Right cardiac atrium (tissue), 5 donors: ENCODE measurements at regions not wholly inside any gene's neighbourhood (a gene's known extent, or its start where the extent isn't known, plus 50 kb on each side); places are given as distances from the start of the nearest gene placed in this dataset.

Source experiments
- ATAC-seq, 2 donors: fragments of 200-7000 bp; cut with Tn5 transposase; one replicate each; pipeline versions ENCODE4 v1.8.0 to v1.9.1; 2020; ENCODE audit warnings: moderate library complexity in 2 of 2, mild to moderate bottlenecking in 1 of 2
- DNase-seq, 3 donors: peaks; one replicate each; pipeline ENCODE4 v3.0.0-alpha.2; 2020
- H3K27ac ChIP-seq: one replicate; pipeline ENCODE4 v1.5.1; 2013; ENCODE audit warnings: mild to moderate bottlenecking, low read length, control low read depth, moderate library complexity
- H3K27me3 ChIP-seq: one replicate; pipeline ENCODE4 v1.6.1; 2013; ENCODE audit not compliant: control insufficient read depth, insufficient read depth
- H3K4me1 ChIP-seq: one replicate; pipeline ENCODE4 v1.6.1; 2013; ENCODE audit warnings: low read length; ENCODE audit not compliant: control insufficient read depth, insufficient read depth
- H3K4me3 ChIP-seq: one replicate; pipeline ENCODE4 v1.5.1; 2013; ENCODE audit warnings: low read length, control low read depth
- H3K9me3 ChIP-seq: one replicate; pipeline ENCODE4 v1.6.1; 2013; ENCODE audit warnings: low read length; ENCODE audit not compliant: control insufficient read depth
- WGBS: extraction: QIAGEN DNeasy Blood & Tissue Kit; methylation state at CpG from one replicate; pipeline ENCODE4 v1.1.7; 2013; 5-methylcytosine and 5-hydroxymethylcytosine counted together
- intact Hi-C, 4 donors: fragments of 100-400 bp; cut with DNase I; formaldehyde crosslinking; loops; one replicate each; pipeline versions ENCODE4 v1.11.0 to v1.14.0; 2022 to 2023
- donor health status: healthy with polysubstance abuse.
- donor health status: DM: no; HTN: yes; CAD: no.
- donor health status: DM: no; HTN: no; CAD: no.
- donor health status: DM: no; HTN: yes; CAD: no; lungs with severe emphysema.
- donor health status: DM: yes; HTN: yes; CAD: no.

- DNase-seq (no peak), ATAC-seq (no peak)
- WGBS = 43% methylated on average over 13 of the region's 13 CpGs
Measured at GRCh38 chr4:129167640-129168260, 71.8 kb downstream of the C4orf33 start.

GRCh38 chr4:129172181-129172580 is 76.2 kb downstream of the C4orf33 start:
- intact Hi-C loops = no loop called here
- Histone ChIP-seq H3K4me1 (no peaks in the 10 kb centered on the region), H3K27ac (no peak overlapping the region), H3K4me3 (no peak overlapping the region), H3K9me3 (no peaks in the 10 kb centered on the region), H3K27me3 (no peaks in the 10 kb centered on the region)
- no peak for ATAC-seq
- DNase-seq = no peak

More at GRCh38 chr4:129167640-129168260, 71.8 kb downstream of the C4orf33 start:
- H3K4me1 ChIP-seq = no peaks in the 10 kb centered on the region
- H3K27me3 ChIP-seq = no peaks in the 10 kb centered on the region
- no peak overlapping the region for H3K4me3 ChIP-seq
- intact Hi-C loops = no loop called here
- no peak overlapping the region for H3K27ac ChIP-seq
- H3K9me3 ChIP-seq = no peaks in the 10 kb centered on the region

GRCh38 chr4:129176864-129177263 is 80.9 kb downstream of the C4orf33 start:
- ATAC-seq (no peak), DNase-seq (no peak)
- WGBS = 92% methylated on average over 1 of the region's 1 CpG
- Histone ChIP-seq H3K27me3 (no peaks in the 10 kb centered on the region), H3K4me3 (no peak overlapping the region), H3K27ac (no peak overlapping the region), H3K9me3 (no peaks in the 10 kb centered on the region), H3K4me1 (no peaks in the 10 kb centered on the region)
- intact Hi-C loops = no loop called here

- intact Hi-C loops = no loop called here
- no peak overlapping the region for H3K27ac ChIP-seq
- WGBS = 85% methylated on average over 2 of the region's 2 CpGs
- no peak for ATAC-seq
- H3K9me3 ChIP-seq = no peaks in the 10 kb centered on the region
- H3K4me1 ChIP-seq = no peaks in the 10 kb centered on the region
- no peaks in the 10 kb centered on the region for H3K27me3 ChIP-seq
- DNase-seq = no peak
- no peak overlapping the region for H3K4me3 ChIP-seq
Measured at GRCh38 chr4:129179276-129179675, 83.3 kb downstream of the C4orf33 start.

GRCh38 chr4:129189630-129190029 is 93.7 kb downstream of the C4orf33 start:
- no peak for DNase-seq
- H3K4me3 ChIP-seq = no peak overlapping the region
- H3K27ac ChIP-seq = no peak overlapping the region
- ATAC-seq = no peak
- intact Hi-C loops = no loop called here
- no peaks in the 10 kb centered on the region for H3K4me1 ChIP-seq
- no peaks in the 10 kb centered on the region for H3K27me3 ChIP-seq
- no peaks in the 10 kb centered on the region for H3K9me3 ChIP-seq
- WGBS = 74% methylated on average over 4 of the region's 4 CpGs

- no peak for ATAC-seq
Measured at GRCh38 chr4:129193357-129194100, 97.6 kb downstream of the C4orf33 start.

GRCh38 chr4:129208481-129208880 is 112.5 kb downstream of the C4orf33 start:
- DNase-seq (no peak), ATAC-seq (no peak)
- Histone ChIP-seq H3K27ac (no peak overlapping the region), H3K9me3 (no peaks in the 10 kb centered on the region), H3K4me3 (no peak overlapping the region), H3K27me3 (peaks cover 2% of the 10 kb centered on the region), H3K4me1 (no peaks in the 10 kb centered on the region)
- intact Hi-C loops = no loop called here
- 62% methylated on average over 3 of the region's 3 CpGs for WGBS

More at GRCh38 chr4:129193357-129194100, 97.6 kb downstream of the C4orf33 start:
- H3K4me3 ChIP-seq = no peak overlapping the region
- intact Hi-C loops = no loop called here
- H3K4me1 ChIP-seq = no peaks in the 10 kb centered on the region
- 74% methylated on average over 3 of the region's 3 CpGs for WGBS
- no peak overlapping the region for H3K27ac ChIP-seq
- DNase-seq = no peak
- H3K9me3 ChIP-seq = no peaks in the 10 kb centered on the region
- H3K27me3 ChIP-seq = no peaks in the 10 kb centered on the region

GRCh38 chr4:129213692-129214091 is 117.7 kb downstream of the C4orf33 start:
- intact Hi-C loops = no loop called here
- ATAC-seq (peak in 1 of 2 donors; percentile 81), DNase-seq (no peak)
- 41% methylated on average over 1 of the region's 1 CpG for WGBS
- no peak overlapping the region for H3K4me3 ChIP-seq
- no peak overlapping the region for H3K27ac ChIP-seq
- H3K4me1 ChIP-seq = no peaks in the 10 kb centered on the region
- H3K9me3 ChIP-seq = no peaks in the 10 kb centered on the region
- peaks cover 2% of the 10 kb centered on the region for H3K27me3 ChIP-seq

GRCh38 chr4:129218360-129218759 is 122.4 kb downstream of the C4orf33 start:
- peak in 1 of 3 donors; percentile 30 for DNase-seq
- H3K27ac ChIP-seq = no peak overlapping the region
- H3K9me3 ChIP-seq = no peaks in the 10 kb centered on the region
- peak in 1 of 2 donors; percentile 61 for ATAC-seq
- 29% methylated on average over 4 of the region's 4 CpGs for WGBS
- H3K4me3 ChIP-seq = no peak overlapping the region
- intact Hi-C loops = no loop called here
- H3K4me1 ChIP-seq = no peaks in the 10 kb centered on the region
- no peaks in the 10 kb centered on the region for H3K27me3 ChIP-seq

GRCh38 chr4:129218897-129219296 is 122.9 kb downstream of the C4orf33 start:
- DNase-seq = no peak
- intact Hi-C loops = no loop called here

GRCh38 chr4:129220254-129220653 is 124.3 kb downstream of the C4orf33 start:
- DNase-seq (no peak), ATAC-seq (no peak)
- intact Hi-C loops = no loop called here
- no peak overlapping the region for H3K27ac ChIP-seq
- no peaks in the 10 kb centered on the region for H3K4me1 ChIP-seq
- H3K4me3 ChIP-seq = no peak overlapping the region
- no peaks in the 10 kb centered on the region for H3K27me3 ChIP-seq
- WGBS = 93% methylated on average over 1 of the region's 1 CpG
- H3K9me3 ChIP-seq = no peaks in the 10 kb centered on the region

More at GRCh38 chr4:129218897-129219296, 122.9 kb downstream of the C4orf33 start:
- Histone ChIP-seq H3K9me3 (no peaks in the 10 kb centered on the region), H3K27ac (no peak overlapping the region), H3K4me3 (no peak overlapping the region), H3K4me1 (no peaks in the 10 kb centered on the region), H3K27me3 (no peaks in the 10 kb centered on the region)
- WGBS = 71% methylated on average over 1 of the region's 1 CpG
- ATAC-seq = no peak
